Cardiac fibroblast (primary cell): ENCODE measurements at regions not wholly inside any gene's neighbourhood (a gene's known extent, or its start where the extent isn't known, plus 50 kb on each side); places are given as distances from the start of the nearest gene placed in this dataset.

Experiments used
- DNase-seq, 2 donors: peaks; one replicate each; pipeline versions ENCODE4 v3.0.0 to v3.0.0-alpha.2; 2010; ENCODE audit warnings: low read depth in 2 of 2
- H3K4me3 ChIP-seq, 2 donors: replicated peaks in 1 of 2; 1 replicate in 1 of 2; 2 replicates in 1 of 2; pipeline ENCODE4 v1.5.1; 2011; ENCODE audit warnings: low read depth in 2 of 2, low read length in 2 of 2, mild to moderate bottlenecking in 2 of 2, moderate library complexity in 1 of 2
- CTCF ChIP-seq: IDR thresholded peaks from one replicate; pipeline ENCODE4 v1.5.1; 2011; ENCODE audit warnings: low read depth, mild to moderate bottlenecking, low read length, inconsistent platforms

- H3K4me3 ChIP-seq = no peak overlapping the region
- DNase-seq = no peak
- TF ChIP-seq CTCF = no peak
These were observed 201.3 kb upstream of the HMCN1 start for GRCh38 chr1:185532856-185533255.

GRCh38 chr1:185531838-185532237 is 202.4 kb upstream of the HMCN1 start:
- TF ChIP-seq CTCF = no peak
- no peak overlapping the region for H3K4me3 ChIP-seq
- DNase-seq = no peak

GRCh38 chr1:185530215-185530614 is 204.0 kb upstream of the HMCN1 start:
- no peak for TF ChIP-seq CTCF
- no peak overlapping the region for H3K4me3 ChIP-seq
- DNase-seq = no peak

GRCh38 chr1:185529673-185530072 is 204.5 kb upstream of the HMCN1 start:
- no peak for DNase-seq
- no peak for TF ChIP-seq CTCF
- H3K4me3 ChIP-seq = no peak overlapping the region

- TF ChIP-seq CTCF = no peak
- H3K4me3 ChIP-seq = no peak overlapping the region
- DNase-seq = no peak
These were observed 206.0 kb upstream of the HMCN1 start for GRCh38 chr1:185528084-185528676.

GRCh38 chr1:185526344-185527307 is 207.6 kb upstream of the HMCN1 start:
- TF ChIP-seq CTCF = no peak
- no peak for DNase-seq
- H3K4me3 ChIP-seq = no peak overlapping the region
